NCI-H1048 (cell line): ENCODE measurements at regions not wholly inside any gene's neighbourhood (a gene's known extent, or its start where the extent isn't known, plus 50 kb on each side); places are given as distances from the start of the nearest gene placed in this dataset.
"Not testable (repeated sequence)": the region's sequence is repeated elsewhere in the genome, so short reads cannot be mapped to it uniquely, and the experiment has no call there.

Source experiments
- DNase-seq: peaks from one replicate; lab custom pipeline; 2025; lab: John Stamatoyannopoulos, UW

DNA sequence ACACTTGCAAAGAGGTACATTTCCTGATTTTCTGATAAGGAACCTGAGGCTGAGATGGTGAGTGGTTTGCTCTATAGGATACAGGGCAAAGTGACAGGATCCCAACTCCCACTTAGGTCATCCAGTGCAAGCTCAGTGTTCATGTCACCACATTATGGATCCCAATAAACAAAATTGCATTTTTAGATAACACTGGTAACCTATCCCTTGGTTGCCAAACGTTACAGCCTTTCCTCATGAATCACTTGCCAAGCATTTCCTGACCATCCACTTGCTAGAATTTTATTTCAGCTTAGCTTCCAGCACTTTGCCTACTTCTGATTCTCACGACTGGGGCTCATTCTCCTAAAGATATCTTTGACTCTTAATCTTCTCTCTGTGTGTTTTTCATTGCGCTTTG, 131.4 kb upstream of the ODAD2 start:
- no peak for DNase-seq

DNA sequence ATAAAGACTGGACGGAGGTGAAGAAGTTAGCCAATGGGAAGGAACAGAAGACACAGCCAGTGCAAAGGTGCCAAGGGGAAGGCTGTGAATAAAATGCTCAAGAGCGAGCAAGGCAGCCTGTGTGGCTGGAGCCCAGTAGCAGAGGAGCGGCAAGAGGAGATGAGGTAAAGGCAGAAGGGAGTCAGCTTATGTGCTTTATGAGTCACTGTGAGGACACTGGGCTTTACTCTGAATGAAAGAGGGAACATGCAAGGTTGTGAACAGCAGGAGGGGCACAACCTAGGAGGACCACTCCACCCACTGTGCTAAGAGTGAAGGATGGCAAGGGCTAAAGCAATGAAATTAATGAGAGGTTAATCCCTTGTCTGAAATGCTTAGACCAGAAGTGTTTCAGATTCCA, 129.0 kb upstream of the ODAD2 start:
- no peak for DNase-seq

DNA sequence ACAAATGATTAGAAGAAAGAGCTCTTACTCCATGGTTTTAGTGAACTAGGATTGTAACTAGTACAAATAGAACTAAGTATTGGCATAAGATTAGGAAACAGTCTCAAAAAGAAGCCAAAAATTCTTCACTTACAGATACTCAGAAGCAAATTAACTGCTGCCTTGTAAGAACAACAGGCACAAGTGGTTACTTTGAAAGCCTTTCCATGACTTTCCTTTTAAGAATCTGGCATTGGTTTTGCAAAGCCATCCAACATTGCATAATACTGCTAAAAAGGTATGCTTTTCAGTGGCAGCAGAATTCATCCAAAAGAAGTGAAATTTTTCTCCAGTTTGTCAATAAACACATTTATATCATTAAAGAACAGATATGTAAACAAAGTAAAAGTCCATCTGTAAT, 126.8 kb upstream of the ODAD2 start:
- DNase-seq = no peak

DNA sequence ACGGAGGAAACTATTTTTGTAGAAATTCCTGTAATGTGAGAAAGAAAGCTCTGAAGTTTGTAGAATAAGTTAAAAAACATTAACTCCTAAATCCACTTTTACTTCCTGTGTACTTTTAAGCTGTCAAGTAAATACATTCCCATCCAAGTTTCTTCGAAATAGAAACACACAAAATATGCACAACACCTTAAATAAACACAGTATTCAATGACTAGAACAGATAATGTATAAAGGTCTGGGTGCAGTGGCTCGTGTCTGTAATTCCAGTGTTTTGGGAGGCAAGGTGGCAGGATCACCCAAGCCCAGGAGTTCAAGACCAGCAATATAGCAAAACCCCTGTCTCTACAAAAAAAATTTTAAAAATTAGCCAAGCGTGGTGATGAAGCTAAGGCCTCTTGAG, 121.9 kb upstream of the ODAD2 start:
- DNase-seq = no peak

DNA sequence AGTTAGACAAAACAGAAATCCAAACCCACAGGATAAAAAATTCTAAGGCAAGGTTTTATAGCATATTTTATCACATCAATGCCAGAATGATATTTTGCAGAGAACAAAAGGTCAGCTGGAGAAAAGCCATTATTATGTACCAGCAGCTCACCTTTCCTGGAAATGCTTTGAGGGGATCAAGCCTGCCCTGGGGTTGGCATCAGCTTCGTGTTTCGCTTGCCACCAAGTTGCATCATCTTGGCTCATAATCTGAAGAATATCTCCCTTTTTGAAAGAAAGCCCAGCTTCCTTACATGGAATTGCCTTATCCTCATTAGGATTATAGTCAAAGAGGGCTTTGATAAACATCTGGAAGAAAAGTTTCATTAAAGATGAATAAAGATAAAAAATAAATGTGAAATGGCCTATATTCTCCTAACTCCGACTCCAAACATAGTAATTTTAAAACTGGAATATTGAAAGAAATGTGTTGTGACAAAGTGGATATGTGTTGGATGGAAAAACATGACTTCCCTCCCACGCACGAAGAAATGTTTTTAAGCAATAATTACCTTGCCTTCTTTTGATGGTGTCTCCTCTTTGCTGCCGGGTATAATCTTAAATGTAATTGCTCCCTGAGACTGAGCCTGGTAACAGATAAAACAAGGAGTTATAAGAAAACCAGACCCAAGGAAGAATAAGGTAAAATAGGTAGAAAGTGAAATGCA, 121.3 kb upstream of the ODAD2 start:
- DNase-seq = no peak

DNA sequence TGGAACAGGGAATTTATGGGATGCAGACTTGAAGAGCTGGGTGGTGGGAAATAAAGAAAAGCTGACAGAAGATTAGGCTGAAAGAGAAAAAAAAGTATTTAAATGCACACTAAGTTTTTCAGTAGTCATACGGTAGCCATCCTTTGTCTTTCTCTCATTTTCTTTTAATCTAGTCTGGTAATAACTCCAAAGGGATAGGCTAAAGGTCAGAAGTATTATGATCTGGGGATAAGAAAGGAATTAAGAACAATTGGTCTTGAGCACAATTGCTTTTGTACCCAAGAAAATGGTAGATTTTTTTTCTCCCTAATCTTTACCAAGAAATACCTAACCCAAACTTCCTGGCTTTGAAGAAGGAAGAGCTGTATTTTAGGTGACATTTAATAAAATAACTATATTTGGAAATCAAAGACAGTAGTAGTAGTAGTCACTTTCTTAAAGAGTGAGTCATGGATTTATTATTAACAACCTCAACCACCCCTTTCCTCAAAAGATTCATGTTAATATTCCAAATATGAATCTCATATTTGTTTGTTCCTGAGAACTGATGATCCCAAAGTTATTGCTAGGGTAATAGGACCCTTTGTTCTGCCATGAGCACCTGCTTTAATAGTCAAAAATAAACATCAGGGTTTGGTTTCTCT, 120.2 kb upstream of the ODAD2 start:
- no peak for DNase-seq

DNA sequence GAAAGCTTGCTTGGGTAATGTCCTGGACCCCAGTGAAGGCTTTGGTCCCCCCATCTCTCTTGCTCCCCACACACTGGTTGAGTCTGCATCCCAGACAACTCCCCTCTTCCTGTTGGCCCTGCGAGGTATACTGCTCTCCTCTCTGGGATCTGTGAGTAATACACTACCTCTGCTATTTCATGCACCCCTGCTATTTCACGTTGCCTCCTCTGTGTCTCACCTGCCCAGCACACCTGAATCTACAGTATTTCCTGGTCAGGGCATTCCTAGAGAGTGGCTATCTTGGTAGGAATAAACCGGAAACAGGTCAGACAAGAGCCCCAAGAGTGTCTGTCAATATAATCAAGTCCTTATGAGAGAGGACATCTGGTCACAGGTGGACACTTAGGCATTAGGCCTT, 114.3 kb upstream of the ODAD2 start:
- no peak for DNase-seq

DNA sequence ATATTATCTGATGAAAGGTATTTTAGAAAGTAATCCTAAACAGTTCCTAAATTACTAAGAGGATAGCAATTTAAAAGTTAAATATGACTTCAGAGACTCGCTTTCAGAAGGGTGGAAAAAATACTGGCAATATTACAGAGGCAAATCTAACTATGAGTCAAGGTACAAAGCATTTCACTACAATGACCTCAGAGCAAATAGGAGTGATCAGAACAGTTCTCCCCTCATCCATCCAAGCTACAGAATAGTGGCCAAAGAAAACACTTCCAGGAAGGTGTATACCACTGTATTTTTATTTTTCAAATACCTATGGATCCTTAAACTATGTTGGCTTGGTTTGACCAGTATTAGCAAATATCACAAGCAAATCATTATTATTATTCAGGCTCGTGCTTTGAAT, 112.8 kb upstream of the ODAD2 start:
- DNase-seq = no peak

DNA sequence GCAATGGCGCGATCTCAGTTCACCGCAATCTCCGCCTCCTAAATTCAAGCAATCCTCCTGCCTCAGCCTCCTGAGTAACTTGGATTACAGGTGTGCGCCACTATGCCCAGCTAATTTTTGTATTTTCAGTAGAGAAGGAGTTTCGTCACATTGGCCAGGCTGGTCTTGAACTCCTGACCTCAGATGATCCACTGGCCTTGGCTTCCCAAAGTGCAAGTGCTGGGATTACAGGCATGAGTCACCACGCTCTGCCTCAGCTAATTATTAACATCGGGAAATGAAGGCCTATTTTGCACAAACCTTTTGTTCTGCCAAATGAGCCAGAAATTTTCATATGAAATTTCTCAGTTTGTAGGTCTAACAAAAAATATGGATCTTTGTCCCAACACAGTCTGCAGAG, 106.7 kb upstream of the ODAD2 start:
- no peak for DNase-seq

DNA sequence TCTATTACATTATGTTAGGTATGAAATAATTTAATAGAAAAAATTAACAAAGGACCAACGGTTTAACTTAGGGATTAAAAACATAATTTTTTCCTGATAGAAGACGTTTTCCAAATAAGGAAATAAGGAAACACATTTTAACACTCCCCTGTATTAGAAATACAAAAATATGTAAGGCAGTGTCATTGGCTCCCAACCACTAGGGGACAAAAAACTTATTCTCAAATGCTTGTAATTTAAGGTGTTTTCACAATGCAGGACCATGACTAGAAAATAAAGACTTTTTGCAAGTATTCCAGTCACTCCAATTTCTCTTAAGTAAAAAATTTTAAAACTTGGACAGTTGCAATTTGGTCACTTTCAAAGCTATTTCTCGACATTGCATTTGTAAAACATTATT, 98.8 kb upstream of the ODAD2 start:
- no peak for DNase-seq

DNA sequence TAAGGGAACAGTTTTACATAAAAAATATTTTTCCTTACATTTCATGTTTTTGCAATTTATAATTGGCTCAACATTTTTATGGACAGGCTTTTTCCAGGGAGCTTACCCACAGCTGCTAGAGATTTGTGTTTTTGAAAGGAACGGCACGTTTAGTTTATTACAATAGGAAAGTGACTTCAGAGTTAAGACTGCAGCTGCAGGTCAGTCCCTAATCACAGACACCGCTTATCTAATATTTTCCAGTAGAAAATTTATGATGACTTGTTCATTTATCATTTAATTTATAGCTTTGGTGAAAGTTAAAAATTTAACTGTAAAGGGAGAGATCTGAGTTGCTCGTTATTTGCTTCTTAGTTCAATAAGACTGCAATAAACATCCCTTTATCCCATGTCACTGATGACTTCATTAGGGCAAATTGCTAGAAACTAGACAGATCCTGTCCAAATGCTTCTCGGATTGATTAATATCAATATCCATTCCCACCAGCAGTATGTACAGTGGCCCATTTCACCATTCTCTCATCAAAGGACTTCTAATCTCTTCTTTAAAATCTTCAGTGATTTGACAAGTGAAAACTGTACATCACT, 97.0 kb upstream of the ODAD2 start:
- DNase-seq = no peak

DNA sequence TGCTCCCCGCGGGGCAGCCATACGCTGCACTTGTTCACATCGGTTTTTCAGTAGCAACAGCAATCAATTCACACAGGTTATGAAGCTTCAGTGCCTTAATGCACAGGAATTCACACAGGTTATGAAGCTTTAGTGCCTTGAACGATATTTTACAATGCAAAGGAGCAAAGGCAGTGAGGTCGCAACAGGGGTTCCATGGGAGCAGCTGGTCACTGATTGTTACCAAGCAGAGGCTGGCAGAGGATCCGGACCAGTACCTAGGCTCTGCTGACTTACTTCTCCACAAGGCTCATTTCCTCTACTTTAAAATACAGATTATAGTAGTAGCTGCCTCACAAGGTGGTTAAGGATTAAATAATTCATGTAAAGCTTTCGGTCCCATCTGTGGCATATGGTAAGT, 95.2 kb upstream of the ODAD2 start:
- DNase-seq = no peak

DNA sequence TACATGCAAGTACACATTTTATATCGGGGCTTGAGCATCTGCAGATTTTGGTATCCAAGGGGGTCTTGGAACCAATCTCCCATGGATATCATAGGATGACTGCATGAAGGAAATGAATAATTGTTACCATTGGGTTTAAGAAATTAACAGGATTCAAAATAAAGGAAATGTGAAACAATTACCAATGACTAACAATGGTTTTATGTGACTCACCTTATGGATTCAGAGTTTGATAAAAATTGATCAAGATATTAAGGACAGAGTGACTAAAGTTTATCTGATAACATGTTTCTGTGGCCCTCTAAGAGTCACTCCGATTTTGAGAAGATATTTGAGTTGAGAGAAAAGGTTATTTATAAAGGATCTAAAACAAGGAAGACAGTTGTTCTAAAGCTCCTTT, 93.0 kb upstream of the ODAD2 start:
- DNase-seq = no peak

DNA sequence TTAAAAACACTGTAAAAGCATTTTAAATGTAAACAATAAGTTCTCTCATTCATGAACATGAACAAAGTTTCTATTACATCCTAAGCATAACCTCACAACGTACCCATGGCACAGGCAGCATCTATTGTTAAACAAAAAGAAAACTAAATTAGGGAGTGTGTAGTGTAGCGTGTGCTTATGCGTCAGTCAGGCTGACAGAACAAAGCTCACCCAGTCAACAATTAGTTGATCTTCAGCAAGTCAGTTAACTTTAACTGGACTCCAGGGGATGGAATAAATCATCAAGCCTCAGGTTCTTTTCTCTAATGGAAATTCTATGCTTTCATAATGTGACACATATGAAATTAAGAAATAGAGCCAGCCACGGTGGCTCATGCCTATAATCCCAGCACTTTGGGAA, 91.6 kb upstream of the ODAD2 start:
- no peak for DNase-seq

DNA sequence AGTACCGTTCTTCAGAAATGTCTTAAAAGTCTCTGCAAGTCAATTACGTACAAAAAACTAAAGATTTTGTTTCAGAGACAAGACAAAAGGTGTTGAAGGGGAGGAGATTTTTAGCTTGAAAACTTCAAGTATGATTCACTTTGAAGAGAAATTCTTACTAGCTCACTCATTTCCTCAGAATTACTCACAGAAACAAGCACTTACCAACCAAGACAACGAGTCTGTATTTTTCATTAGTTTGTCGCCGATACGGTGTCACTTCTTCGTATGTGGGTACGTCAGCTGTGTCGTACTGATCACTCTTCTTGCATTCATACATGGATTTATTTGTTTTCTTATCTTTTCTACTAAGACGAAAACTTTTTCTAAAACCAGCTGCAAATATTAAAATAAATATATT, 90.6 kb upstream of the ODAD2 start:
- no peak for DNase-seq

DNA sequence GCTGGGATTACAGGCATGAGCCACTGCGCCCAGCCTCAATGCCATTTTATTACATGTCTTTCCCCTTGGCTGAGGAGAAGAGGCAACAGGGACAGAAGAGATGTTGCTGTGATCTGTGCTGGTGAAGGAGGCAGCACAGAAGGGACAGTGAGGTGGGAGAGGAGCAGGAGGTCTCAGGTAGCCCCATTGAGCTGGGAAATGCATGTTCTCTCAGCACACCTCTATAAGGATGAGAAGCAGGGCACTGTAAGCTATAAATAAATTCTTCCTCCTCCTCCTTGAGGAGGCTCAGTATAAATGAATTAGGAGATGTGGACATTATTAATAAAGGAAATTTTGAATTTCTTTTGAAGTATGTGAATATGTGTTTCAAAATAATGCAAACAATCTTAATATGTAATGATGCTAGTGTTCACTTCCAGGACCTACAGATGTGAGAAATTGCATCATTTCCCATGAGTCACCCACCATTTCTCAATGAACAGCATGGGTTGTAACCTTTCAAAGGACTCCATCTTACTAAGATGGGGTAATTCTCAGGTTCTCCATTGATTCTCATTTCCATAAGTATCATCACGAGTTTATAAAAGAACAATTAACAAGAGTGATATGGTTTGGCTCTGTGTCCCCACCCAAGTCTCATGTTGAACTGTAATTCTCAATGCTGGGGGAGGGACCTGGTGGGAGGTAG, 88.9 kb upstream of the ODAD2 start:
- DNase-seq = no peak

DNA sequence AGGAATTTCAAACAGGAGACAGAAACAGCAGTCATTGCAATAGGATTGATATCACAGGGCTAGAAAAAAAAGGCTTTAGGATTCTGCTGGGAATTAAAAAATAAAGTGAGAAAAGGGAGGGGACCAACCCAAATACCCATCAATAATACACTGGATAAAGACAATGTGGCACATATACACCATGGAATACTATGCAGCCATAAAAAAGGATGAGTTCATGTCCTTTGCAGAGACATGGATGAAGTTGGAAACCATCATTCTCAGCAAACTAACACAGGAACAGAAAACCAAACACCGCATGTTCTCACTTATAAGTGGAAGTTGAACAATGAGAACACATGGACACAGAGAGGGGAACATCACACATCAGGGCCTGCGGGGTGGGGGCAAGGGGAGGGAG, 86.9 kb upstream of the ODAD2 start:
- DNase-seq = not testable (repeated sequence)

DNA sequence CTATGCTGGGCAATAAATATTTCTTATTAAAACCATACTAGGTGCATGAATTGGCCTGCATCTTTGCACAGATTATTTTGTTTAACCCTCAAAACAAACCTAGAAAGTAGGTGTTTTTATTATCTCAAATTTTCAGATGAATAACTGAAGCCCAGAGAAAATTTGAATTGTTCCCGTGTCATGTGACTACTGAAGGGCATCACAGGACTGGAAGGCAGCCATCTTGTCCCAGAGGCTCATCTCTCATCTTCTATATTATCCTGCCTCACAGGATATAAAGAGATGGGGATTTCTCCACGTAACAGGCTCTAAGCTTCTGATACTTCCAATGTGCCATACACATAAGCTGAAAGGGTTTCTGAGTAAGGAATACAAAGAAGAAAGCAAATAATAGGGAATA, 84.0 kb upstream of the ODAD2 start:
- no peak for DNase-seq

DNA sequence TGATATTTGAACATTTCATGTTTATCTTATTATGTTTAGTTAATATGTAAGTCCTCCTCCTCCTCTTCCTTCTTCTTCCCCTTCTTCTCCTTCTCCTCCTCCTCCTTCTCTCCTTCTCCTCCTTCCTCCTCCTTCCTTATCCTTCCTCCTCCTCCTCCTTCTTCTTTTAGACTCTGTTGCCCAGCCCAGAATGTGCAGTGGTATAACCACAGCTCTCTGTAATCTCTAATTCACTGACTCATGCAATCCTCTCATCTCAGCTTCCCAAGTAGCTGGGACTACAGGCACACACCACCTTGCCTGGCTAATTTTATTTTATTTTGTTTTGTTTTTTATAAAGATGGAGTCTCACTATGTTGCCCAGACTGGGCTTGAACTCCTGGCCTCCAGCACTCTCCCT, 83.4 kb upstream of the ODAD2 start:
- no peak for DNase-seq

DNA sequence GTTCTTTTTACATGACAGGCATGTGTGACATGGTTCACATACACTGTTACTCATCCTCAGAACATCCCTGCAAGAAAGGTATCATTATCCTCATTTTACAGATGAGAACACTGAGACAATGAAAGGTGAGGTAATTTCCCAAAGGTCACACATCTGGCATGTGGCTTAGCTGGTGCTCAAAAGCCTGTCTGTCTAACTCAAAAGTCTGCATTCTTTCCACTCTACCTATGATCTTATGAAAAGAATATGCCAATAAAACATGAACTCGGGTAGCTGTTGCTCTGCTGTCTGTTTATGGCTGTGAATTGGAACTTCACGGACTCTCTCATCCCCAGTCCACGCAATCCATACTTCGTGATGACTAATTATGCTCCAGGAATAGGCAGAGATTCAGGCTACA, 79.0 kb upstream of the ODAD2 start:
- no peak for DNase-seq

DNA sequence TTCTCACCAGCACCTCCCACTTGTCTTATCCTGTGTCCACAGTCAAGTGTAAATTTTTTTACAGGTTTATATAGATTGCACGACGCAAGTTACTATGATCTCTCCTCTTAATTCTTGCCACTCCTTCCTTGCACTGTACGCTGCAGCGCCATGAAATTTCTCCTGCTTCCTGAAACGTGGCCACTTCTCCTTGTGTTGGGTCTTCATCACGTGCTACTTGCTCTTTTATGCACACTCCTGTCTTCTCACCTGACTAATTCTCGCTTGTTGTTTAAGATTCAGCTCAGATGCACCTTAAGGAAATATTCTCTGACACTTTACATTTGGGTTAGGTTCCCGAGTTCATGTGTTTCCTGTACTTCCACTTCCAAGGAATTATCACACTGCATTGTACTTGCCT, 76.5 kb upstream of the ODAD2 start:
- DNase-seq = no peak

DNA sequence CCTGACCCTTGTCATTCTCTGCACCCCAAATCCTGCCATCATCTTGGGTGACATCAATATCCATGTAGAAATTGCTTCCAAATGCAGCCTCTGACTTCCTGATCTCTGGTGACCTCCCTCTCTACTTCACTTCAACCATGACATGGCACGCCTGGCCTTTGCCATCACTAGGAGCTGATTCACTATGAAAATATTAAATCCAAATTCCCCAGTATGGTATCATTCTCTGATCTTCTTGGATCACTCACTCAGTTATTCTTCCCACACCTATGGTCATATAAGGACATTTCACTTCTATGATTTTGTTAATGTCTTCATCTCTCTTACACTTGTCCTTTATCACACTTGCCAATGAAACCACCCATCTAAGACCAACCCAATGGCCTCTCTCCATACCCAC, 73.7 kb upstream of the ODAD2 start:
- DNase-seq = no peak

DNA sequence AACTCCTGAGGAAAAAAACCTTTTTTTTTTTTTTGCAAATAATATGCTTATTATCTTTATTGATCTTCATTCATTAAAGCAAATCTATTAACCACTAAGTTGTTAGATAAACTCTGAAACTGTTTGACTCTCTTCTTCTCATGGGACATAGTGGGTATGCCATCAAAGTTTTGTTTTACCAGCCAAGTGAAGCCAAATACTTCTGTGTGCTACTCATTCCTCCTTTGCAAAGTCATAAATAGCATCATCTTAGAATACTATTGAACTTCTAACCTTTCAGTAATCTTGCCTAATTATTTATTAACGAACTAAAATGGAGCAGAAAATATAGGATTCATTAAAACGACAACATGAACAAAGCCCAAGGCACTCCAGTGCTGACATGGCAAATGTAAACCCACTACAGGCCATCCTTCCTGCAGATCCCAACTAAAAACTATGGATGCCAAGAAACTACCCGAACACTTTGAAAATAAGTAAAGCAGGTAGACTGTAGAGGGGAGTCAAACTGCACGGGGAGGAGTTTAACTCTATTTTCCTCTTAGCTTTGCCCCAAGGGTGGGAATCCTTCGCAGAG, 61.2 kb upstream of the ODAD2 start:
- DNase-seq = no peak
